Myocyte (in vitro differentiated cells): ENCODE measurements at regions not wholly inside any gene's neighbourhood (a gene's known extent, or its start where the extent isn't known, plus 50 kb on each side); places are given as distances from the start of the nearest gene placed in this dataset.
"Not testable (repeated sequence)": the region's sequence is repeated elsewhere in the genome, so short reads cannot be mapped to it uniquely, and the experiment has no call there.

Experiments
- DNase-seq: peaks from one replicate; pipeline ENCODE4 v3.0.0-alpha.2; 2012; ENCODE audit warnings: low read depth

GRCh38 chr5:60517850-60518249 is 182.1 kb downstream of the DEPDC1B start:
- DNase-seq: no peak

- DNase-seq: no peak
These were observed 182.8 kb downstream of the DEPDC1B start for GRCh38 chr5:60517094-60517694.

DNA sequence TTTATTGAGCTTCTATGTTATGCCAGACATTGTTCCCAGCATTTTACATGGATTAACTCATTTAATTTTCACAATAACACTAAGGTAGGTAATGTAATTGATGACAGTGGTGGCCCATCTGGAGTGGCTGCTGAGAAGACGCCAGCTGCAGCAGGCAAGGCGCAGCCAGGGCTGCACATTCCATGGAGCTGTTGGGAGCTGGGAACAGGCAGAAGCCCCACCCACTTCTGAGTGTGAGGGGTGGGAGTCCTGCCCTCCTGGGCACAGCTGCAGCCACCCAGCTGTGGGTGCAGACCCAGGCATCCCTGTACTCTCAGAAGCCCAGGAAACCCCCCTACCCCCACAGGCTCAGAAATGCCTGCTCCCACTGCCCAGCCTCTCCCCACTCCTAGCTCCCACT is 183.3 kb downstream of the DEPDC1B start:
- no peak for DNase-seq

GRCh38 chr5:60514152-60514551 is 185.8 kb downstream of the DEPDC1B start:
- no peak for DNase-seq

GRCh38 chr5:60512117-60512516 is 187.8 kb downstream of the DEPDC1B start:
- DNase-seq: no peak

DNA sequence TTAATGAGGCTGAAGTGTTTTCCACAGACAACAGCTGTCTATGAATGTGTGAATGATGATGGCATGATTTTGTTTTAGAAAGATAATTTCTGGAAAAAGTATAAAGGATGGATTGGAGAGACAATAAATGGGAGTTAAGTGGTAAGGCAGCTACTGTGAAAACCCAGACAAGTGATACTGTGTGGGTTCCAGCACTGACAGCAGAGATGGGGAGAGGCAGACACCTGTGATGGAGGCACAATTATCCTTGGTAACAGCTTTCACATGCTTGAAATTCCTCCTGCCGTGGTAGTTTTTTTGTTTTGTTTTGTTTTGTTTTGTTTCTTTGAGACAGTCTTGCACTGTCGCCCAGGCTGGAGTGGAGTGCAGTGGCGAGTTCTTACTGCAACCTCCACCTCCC is 189.3 kb downstream of the DEPDC1B start:
- no peak for DNase-seq

GRCh38 chr5:60510049-60510448 is 189.9 kb downstream of the DEPDC1B start:
- no peak for DNase-seq

DNA sequence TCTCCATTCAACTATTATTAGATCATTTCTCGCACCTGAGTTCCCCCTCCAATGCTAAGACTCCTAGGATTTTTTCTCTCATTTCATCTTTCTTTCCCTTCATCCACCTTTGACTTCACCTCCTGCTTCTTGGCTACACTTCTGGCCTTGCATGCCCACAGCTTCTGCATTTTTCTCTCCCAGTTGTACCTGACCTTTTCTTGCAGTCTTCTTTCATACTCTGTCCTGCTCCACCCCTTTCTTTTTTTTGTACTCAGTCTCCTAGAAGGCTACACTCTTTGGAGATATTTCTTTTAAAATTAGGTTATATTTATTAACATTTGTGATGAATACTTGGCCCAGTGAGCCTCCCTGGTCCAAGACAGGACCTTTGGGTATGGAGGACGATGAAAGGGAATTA is 190.4 kb downstream of the DEPDC1B start:
- no peak for DNase-seq

DNA sequence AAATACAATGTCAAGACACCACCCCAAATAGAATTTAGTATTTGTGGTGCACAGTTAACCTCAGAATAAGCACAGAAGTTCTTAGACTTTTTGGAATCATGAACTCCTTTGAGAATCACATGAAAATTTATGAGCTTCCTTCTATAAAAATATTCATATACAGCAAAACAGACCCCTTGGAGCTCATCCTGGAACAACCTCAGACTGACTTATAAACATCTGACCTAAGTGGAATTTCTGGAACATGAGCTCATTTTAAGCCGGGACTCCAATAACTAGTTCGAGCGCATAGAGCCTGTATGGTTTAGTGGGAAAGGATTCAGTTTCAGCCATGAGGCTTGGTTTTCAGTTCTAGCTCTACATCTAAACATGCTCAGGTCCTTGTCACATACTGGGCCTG is 192.3 kb downstream of the DEPDC1B start:
- DNase-seq: no peak

GRCh38 chr5:60505373-60506171 is 194.4 kb downstream of the DEPDC1B start:
- DNase-seq: no peak

DNA sequence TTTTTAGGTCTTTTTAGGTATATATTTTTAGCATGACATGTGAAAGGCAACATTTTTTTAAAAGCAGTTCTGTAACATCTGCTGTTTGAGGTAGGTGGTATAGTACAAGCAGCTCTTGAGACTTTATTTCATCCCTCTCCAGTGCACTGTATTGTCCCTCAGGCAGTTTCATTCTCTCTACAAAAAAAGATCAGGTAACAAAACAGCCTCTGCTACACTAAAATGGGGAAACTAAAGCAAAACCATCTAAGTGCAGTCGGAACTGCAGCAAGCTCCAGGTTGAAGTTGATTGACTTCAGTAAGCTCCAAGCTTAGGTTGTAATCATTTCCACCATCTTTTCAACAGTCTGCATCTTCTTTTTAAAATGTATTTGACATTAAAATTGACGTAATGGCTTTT is 195.6 kb downstream of the DEPDC1B start:
- no peak for DNase-seq

DNA sequence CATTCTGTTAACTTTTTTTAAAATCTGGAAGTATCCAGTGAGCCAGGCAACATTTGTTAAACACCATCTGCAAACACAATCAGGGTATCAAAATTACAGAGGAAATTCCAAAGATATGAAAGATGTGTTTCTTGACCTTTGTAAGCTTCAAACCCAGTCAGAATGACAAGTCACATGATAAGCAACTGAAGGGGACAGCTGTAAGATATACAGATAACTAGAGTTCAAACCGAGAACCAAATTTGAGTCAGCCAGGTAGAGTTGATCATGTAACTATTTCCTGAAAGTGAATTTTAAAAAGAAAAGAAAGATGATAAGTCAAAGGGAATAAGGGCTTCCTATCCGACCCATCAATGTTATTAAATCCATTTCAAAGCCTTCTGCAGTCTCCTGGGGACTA is 196.2 kb downstream of the DEPDC1B start:
- DNase-seq: no peak

GRCh38 chr5:60497706-60498500 is 202.1 kb downstream of the DEPDC1B start:
- peak; percentile 18 for DNase-seq

GRCh38 chr5:60495644-60496520 is 204.1 kb downstream of the DEPDC1B start:
- DNase-seq: no peak

DNA sequence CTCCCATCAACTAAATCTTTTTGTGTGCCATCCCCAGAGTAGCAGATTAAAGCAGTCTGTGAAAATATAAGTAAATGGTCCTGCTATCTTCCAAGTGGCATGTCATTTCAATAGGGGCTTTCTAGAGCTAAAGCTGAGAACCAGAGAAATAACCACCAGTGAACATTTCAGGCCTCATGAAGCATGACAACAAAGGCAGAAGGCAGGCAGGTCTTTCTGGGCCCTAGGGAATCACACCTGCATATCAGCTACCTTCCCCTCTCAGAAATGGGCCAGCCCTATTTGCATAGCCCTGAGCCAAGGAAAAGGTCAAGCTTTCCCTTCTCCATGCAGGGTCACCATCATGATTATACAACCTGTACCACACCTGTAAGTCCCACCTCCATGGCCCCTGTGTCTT is 205.3 kb downstream of the DEPDC1B start:
- no peak for DNase-seq

GRCh38 chr5:60494144-60494543 is 205.8 kb downstream of the DEPDC1B start:
- no peak for DNase-seq

GRCh38 chr5:60493372-60493771 is 206.6 kb downstream of the DEPDC1B start:
- no peak for DNase-seq

- peak; percentile 9 for DNase-seq
These were observed 207.0 kb downstream of the DEPDC1B start for GRCh38 chr5:60492958-60493357.

- DNase-seq: not testable (repeated sequence)
These were observed 207.6 kb downstream of the DEPDC1B start for GRCh38 chr5:60492358-60492757.

DNA sequence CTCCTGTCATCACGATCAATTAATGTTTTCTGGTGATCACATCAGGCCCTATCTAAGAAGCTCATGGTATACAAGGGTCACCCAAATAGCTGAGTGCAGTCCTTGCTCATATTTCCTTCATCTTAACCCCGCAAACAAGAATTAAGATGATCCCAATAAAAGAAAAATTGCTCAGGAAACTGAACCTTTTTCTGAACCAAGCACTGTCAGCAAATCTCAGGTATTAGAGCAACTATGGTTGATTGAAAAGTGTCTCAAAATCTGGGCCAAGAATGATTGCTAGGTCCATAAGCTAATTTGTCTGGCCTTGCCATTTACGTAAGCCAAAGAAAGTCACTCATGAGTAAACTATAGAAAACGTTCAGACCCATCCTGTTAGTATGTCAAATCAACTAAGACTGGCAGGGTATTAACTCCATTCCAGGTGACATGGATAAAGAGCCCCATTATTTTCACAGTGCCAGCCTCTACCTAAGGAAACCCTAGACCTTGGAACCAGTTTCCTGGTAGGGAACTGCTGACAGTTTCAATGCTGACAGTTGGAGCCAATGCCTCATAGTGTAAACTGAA is 209.3 kb downstream of the DEPDC1B start:
- no peak for DNase-seq

- DNase-seq: no peak
These were observed 210.1 kb downstream of the DEPDC1B start for GRCh38 chr5:60489856-60490255.
